ENCODE measurements at regions not wholly inside any gene's neighbourhood (a gene's known extent, or its start where the extent isn't known, plus 50 kb on each side); places are given as distances from the start of the nearest gene placed in this dataset.
A peak's percentile ranks its signal among the peaks of the same experiment; 100 is the strongest.

GRCh38 chr4:38236003-38236402, 275.8 kb downstream of the PTTG2 start:
- TF ChIP-seq REST (IDR thresholded peaks at IDR 0.05; ENCODE audit: insufficient replicate concordance, low read depth) (no peak), GABPA (IDR thresholded peaks at IDR 0.05; ENCODE audit: low read depth) (no peak), SPI1 (IDR thresholded peaks at IDR 0.05; ENCODE audit: borderline replicate concordance, low read depth) (no peak), CTCF (IDR thresholded peaks at IDR 0.05; ENCODE audit: insufficient read depth, low read length) (no peak), POLR2AphosphoS5 (IDR thresholded peaks at IDR 0.05; ENCODE audit: low read depth) (no peak)
- H3K27me3 ChIP-seq (ENCODE audit: insufficient read depth, poor library complexity, severe bottlenecking) = no peaks in the 10 kb centered on the region
- no peak overlapping the region for H3K27ac ChIP-seq (replicated peaks)
- no peak for DNase-seq (ENCODE audit: low read depth in 1 of 2, low spot score in 1 of 2)
- H3K4me3 ChIP-seq (replicated peaks; ENCODE audit: insufficient read depth, low read length) = no peak overlapping the region

- Histone ChIP-seq H3K27me3 (ENCODE audit: insufficient read depth, poor library complexity, severe bottlenecking) (no peaks in the 10 kb centered on the region), H3K4me3 (replicated peaks; ENCODE audit: insufficient read depth, low read length) (no peak overlapping the region), H3K27ac (replicated peaks) (no peak overlapping the region)
- TF ChIP-seq REST (IDR thresholded peaks at IDR 0.05; ENCODE audit: insufficient replicate concordance, low read depth) (no peak), GABPA (IDR thresholded peaks at IDR 0.05; ENCODE audit: low read depth) (no peak), POLR2AphosphoS5 (IDR thresholded peaks at IDR 0.05; ENCODE audit: low read depth) (no peak), SPI1 (IDR thresholded peaks at IDR 0.05; ENCODE audit: borderline replicate concordance, low read depth) (no peak), CTCF (IDR thresholded peaks at IDR 0.05; ENCODE audit: insufficient read depth, low read length) (no peak)
- DNase-seq (ENCODE audit: low read depth in 1 of 2, low spot score in 1 of 2) = no peak
These were observed 276.3 kb downstream of the PTTG2 start for GRCh38 chr4:38236503-38236902.

- no peak overlapping the region for H3K27ac ChIP-seq (replicated peaks)
These were observed 276.9 kb downstream of the PTTG2 start for GRCh38 chr4:38237139-38237538.

More at GRCh38 chr4:38237139-38237538, 276.9 kb downstream of the PTTG2 start:
- Histone ChIP-seq H3K4me3 (replicated peaks; ENCODE audit: insufficient read depth, low read length) (no peak overlapping the region), H3K27me3 (ENCODE audit: insufficient read depth, poor library complexity, severe bottlenecking) (no peaks in the 10 kb centered on the region)
- DNase-seq (ENCODE audit: low read depth in 1 of 2, low spot score in 1 of 2) = peak in 1 of 2 experiments; percentile 8
- no peak for TF ChIP-seq REST (IDR thresholded peaks at IDR 0.05; ENCODE audit: insufficient replicate concordance, low read depth)
- TF ChIP-seq POLR2AphosphoS5 (IDR thresholded peaks at IDR 0.05; ENCODE audit: low read depth) = no peak
- TF ChIP-seq SPI1 (IDR thresholded peaks at IDR 0.05; ENCODE audit: borderline replicate concordance, low read depth) = no peak; the same call in 1 of the 2 replicates
- TF ChIP-seq CTCF (IDR thresholded peaks at IDR 0.05; ENCODE audit: insufficient read depth, low read length) = no peak
- no peak for TF ChIP-seq GABPA (IDR thresholded peaks at IDR 0.05; ENCODE audit: low read depth)

Data from HL-60 (cell line).